Frontal cortex (tissue), 3 donors: ENCODE measurements at regions not wholly inside any gene's neighbourhood (a gene's known extent, or its start where the extent isn't known, plus 50 kb on each side); places are given as distances from the start of the nearest gene placed in this dataset.

ENCODE experiments used
- DNase-seq, 2 donors: peaks; one replicate each; pipeline ENCODE4 v3.0.0; 2012; ENCODE audit warnings: low spot score in 2 of 2
- FAIRE-seq: peaks from 2 replicates; lab custom pipeline; 2012; peaks lifted over from hg19 to GRCh38; lab: Jason Lieb, UNC
- donor health status: control.
- donor health status: control.
- donor health status: control.

DNA sequence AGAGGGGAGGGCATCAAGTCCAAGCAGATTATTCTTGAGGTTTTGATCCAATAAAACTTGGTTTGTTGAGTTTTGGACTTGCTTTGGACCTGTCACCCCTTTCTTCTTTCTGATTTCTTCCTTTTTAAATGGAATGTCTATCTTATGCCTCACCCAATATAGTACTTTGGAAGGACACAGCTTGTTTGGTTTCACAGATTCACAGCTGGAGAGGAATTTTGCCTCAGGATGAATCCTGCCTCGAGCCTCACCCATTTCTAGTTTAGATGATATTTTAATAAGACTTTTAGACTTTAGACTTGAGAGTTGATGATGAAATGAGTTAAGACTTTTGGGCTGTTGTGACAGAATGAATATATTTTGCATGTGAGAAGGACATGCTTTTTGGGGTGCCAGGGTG, 136.9 kb upstream of the PDE5A start:
- no peak for DNase-seq
- FAIRE-seq: no peak

DNA sequence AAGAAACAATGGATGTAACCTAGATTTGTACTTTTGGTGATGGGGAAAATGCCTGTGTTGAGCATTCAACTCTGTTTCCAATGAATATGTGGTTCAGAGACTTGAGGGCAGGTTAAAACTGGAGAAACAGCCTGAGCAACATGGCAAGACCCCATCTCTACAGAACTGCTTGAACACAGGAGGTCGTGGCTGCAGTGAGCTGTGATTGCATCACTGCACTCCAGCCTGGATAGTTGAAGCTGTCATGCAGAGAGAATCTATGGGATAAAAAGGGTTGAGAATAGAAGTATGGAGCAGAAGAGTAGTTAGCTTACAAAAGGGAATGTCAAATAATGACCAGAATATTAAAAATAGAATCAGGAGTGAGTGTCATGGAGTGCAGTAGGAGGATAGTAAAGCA, 134.8 kb upstream of the PDE5A start:
- DNase-seq: no peak
- no peak for FAIRE-seq

DNA sequence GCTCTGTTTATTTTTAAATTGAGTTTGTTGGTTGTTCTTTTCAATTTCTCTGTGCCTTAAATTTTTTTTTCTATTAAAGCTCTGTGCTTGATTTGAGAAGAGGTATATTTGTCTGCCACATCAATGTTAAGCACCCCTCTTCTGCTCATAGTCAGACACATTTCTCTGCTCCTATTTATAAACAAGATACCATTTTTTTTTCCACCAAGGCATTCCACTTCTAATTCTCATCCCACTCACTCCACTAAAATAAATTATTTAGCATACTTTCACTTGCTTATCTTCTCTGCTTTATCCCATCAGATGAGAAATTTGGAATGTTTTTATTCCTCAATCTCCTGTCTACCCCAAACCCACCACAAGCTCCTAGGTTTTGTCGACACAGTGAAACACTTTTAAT, 127.0 kb upstream of the PDE5A start:
- FAIRE-seq (no peak), DNase-seq (no peak)

DNA sequence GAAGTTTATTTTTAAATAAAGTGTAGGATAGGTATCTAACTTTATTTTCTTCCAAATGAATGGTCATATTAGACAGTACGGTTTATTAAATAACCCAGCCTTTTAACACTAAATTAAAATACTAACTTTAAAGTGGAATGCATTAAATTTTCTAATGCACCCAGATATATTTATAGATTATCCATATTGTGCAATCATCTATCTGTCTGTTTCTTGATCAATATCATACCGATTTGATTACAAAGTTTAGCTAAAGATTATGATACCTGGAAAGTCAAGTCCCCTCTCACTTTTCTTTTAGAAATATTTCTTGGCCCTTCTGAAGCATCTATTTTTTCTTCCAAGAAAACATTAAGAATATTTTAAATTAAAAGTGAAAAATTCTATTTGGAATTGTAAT, 124.3 kb upstream of the PDE5A start:
- no peak for DNase-seq
- no peak for FAIRE-seq

DNA sequence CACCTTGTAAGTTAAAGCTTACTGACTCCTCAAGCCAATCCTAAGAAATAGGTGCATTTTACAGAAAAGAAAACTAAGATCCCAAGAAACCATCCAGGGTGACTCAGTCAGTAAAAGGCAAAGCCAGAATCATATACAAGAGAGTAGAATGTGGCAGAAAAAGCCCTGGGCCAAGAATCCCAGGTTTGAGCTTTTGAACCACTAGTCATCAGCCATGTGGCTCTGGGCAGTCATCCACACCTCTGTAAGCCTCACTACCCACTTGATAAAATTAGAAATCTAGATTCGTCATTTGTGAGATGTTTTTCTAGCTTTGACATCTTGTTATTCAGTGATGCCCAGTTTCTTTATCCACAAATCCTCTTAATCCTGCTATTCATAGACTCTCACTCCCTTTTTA, 122.2 kb upstream of the PDE5A start:
- no peak for FAIRE-seq

DNA sequence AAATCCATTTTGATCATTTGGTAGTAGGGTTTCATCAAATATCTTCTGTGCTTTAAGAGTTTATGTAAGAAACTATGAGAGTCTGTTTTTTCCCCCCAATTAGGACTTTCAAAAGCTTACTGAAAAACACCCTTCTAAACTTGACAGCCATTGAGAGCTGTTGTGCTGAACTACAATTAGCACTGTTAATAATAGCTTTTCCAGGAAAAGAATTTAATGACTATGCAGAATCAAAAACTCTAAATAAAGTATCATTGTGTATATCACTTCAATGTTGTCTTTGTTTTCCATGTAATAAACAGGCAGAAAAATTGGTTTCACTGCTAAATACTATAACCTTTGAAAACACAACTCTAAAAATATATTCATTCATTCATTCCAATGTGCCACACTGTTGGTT, 121.4 kb upstream of the PDE5A start:
- FAIRE-seq (no peak), DNase-seq (no peak)

More for the DNA sequence above, 122.2 kb upstream of the PDE5A start:
- DNase-seq: no peak

DNA sequence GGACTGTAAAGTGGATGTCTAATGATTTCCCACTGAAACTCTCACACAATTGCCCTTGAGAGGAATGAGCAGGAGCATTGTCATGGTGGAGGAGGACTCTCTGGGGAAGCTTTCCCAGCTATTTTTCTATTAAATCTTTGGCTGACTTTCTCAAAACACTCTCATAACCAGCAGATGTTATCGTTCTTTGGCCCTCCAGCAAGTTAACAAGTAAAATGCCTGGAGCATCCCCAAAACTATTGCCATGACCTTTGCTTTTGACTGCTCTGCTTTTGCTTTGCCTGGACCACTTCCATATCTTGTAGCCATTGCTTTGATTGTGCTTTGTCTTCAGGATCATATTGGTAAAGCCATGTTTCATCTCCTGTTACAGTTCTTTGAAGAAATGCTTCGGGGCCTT, 120.2 kb upstream of the PDE5A start:
- DNase-seq (no peak), FAIRE-seq (no peak)

DNA sequence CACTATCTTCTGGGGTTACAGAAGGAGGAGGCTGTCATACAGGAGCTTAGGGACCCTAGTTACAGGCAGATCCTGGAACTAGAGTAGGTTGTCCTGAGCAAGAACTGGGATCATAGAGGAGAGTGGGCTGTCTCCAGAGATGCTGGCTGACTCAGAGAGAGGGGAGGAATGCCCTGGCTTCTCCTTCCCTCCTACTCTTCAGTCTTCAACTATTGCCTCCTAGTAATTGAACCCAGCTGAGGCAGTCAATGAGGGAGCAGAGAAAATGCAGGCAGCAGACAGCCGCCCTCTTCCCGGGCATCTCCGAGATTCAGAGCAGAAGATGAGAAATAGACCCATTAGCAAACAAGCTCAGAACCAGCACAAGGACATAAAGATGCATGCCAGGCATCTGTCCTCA, 118.3 kb upstream of the PDE5A start:
- no peak for FAIRE-seq
- DNase-seq: no peak

DNA sequence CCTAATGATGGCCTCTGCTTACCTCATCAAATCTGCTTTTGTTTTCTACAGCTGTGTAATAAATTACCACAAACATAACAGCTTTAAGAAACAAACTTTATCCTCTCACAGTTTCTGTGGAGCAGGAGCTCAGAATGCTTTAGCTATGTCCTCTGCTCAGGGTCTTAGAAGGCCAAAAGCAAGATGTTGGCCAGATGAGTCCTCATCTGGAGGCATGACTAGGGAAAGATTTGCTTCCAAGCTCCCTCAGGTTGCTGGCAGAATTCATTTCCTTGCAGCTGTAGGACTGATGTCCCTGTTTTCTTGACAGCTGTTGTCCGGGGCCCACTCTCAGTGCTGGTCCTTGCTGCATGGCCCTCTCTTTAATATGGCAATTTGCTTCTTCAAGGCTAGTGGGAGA, 116.7 kb upstream of the PDE5A start:
- FAIRE-seq: no peak
- no peak for DNase-seq

DNA sequence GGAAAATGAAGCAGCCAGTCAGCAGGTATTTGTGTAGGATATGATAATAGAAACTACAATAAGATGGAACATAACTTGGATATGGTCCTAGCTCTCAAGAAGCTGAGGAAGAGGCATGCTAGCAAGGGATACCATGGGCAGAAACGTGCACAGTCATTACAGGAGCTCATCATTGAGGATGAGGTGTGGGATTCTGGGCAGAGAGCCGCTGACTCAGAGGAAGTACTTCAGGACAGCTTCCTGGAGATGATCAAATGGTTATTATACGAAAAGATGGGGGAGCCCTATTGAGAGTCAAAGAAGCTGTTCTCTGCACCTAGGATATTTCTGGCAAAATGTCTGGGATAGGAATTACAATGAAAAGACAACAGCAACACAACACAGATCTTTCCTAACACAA, 116.0 kb upstream of the PDE5A start:
- FAIRE-seq: no peak
- no peak for DNase-seq

DNA sequence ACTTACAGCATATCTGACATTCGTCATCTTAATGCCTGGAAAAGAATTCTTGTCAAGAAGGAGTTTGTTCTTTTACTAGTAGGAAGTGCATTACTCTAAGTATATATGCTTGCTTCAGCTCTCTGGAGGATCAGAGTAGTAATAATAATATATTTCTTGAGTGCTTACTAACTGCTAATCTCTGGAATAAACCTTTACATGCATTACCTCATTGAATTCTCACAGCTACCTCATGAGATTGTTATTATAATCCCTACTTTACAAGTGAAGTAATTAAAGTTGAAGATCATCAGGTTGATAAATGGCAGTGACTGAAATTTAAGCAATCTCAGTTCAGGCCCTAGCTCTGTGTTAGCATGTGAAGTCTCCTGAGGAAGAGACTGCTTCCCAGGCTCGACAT, 115.0 kb upstream of the PDE5A start:
- no peak for DNase-seq
- FAIRE-seq: no peak

DNA sequence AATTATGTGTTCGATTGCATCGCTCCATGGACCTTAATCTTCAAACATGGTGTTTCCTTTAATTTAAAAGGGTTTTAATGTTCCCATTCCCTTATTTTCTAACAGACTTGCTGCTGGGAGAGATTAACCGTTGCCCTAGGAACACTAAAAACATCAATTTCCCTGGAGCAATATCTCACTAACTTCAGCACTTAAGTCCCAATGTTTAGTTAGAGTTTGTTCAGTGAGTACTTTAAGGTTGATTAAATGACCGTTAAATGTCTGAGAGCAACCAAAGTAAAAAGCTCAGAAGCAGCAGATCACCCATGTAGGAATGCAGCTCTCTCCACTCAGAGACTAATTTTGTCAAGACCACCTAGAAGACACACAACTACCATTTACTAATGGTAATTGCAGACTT, 111.2 kb upstream of the PDE5A start:
- FAIRE-seq: no peak
- DNase-seq: no peak

DNA sequence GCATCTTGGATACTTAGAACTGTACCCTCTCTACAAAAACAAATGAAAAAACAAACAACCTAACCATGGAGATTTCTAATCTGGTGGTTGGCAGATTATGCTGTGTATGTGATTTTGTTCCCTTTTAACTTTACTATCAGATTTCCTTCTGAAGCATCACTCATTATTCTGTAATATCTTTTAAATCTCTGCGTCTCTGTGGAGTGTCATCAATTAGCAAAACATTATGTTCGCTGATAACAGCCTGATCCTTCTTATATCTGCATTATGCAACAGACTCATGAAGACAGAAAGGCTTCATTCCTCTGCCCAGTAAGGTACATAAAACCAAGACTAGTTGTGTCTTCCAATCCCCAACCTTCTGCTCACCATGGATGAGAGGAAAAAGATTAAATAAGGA, 110.3 kb upstream of the PDE5A start:
- DNase-seq (no peak), FAIRE-seq (no peak)

DNA sequence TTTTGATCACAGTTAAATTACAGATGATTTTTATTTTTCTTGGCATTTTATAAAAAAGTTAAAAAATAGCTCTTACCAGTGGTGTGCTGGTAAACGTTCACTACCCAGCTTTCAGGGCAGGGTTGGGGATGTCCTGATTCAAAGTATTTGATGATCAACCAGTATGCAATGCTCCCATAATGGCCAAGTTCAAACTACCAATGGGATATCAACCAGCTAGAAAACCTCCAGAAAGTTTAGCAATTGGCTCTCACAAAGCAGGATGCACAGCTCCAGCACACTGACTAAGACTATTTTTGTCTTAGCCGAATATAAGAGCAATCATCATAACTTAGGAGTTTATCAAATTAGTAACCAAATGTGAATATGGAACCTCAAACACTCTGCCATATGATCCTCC, 108.0 kb upstream of the PDE5A start:
- no peak for DNase-seq
- no peak for FAIRE-seq

DNA sequence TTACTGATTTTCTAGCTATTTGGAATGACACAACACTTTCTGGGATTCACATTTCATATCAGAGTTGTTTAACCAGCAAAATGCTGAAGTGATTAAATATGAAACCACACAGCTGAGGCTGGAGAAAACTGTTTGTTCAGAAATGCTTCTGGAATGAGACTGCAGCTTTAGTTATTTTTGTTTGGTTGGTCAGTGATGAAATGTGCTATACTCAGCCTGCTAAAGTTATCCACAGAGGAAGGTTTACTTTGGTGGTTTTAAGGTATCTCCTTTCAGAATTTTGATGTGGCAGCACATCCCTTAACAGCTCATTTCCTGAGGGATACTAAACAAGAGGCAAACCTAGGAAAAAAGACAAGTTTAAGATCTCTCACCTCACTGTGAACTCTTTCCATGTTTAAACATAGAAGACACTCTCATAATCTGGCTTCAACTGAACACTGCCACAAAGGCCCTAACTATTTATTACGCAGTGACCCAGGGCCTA, 106.6 kb upstream of the PDE5A start:
- no peak for FAIRE-seq

DNA sequence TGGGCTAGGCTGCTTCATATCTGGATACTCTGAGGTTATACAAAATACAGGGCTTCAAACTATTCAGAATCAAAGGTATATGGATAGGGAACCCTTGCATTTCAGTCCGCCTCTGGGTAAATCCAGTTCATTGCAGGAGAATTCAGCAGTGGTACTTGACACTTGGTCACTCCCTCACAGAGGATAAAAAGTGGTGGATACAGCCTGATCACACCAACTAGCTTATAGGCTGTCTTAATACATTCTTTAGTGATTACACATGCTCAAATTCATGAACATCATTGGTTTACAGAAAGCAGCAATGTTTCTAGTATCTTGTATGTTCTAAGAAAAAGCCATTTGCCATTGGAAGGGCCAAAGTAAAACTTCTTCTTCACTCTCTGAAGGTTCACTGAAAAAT, 104.8 kb upstream of the PDE5A start:
- FAIRE-seq: no peak
- DNase-seq: no peak

More for the DNA sequence above, 106.6 kb upstream of the PDE5A start:
- DNase-seq: no peak

DNA sequence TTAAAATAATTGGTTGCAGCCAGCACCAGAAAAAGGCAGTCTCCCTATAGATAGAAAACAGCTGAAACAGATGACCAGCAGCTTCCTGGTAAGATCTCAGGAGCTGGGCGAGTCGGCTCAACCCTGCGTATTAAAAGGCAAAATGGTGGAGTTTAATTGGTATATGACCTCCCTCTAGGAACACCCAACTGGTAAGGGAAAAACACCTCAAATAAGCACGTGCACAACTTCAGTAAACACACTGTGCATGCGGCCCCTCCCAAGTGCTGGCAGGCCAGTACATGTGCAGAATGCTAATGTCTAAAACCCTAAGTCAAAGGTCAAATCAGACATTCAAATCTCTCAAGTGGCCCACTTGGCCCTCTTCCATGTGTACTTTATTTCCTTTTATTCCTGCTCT, 103.2 kb upstream of the PDE5A start:
- FAIRE-seq (no peak), DNase-seq (no peak)

DNA sequence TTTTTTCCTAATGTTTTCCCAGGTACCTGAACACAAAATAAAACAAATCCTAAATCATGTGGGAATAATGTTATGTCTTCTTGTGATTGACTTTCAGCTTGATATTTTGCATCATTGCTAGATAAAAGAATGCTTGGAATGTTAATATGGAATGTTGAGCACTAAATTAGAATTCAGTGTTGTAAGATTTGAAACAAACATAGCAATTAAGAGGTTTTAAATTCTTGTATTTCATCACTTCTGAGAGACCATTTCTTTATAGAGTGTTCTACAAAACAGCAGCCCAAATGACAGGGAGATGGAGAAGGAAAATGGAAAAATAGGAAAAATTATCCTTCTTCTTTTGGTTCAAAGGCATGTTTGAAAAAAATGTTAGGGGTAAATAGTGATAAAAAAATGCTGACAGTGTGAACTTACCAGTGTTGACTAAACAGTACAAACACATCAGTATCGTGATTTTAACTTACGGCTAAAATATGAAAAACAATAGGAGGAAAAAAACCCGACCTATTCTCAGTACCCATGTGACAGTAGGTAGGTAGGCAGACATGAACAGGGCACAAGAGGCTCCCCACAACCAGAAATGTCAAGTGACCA, 102.6 kb upstream of the PDE5A start:
- FAIRE-seq (no peak), DNase-seq (no peak)

DNA sequence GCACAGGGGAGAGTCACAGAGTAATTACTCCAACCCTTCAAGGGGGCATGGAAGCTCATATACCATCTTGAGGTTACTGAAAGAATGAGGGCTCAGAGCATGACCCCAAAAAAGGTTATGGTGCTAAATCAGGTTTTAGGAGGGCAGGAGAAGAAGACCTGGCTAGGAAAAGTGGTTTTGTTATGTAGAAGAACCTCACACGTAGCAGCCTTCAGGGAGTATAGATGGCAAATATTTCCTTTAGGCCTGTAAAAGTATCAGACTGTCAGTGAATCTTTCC, 102.0 kb upstream of the PDE5A start:
- no peak for FAIRE-seq
- no peak for DNase-seq

DNA sequence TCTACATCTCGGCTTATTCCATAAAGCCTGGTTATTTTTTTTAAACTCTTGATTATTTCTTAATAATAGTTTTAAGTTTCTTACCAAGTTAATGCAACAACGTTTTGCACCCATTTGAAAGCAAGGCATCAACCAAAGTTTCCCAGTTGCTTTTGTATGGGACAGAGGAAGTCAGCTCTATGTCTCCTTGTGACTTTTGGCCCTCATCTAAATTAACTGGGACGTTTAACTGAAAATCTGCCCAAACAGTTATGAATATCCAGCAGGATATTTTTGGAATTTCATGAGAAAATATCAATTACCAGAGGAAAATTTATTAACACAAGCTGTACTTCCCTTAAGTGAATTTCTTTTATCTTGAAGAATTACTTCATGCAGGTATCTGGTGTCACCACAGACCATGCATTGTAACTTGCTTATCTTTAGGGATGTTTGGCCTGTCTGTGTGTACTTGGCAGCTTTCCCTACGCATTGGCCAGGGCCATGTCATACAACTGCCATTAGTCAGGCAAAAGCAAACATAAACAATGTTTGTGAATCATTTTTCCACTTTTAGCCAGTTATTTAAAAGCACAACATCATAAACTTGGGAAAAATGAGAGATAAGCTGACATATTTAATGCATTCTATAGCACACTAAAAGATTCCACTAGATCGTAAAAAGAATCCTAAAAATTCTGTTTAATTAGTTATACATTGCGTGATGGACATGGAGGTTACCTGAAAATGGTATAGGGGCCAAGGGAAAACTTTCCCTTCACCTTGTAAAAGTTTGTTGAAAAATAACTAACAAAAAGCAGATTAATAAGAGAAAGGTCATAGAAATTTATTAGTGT, 101.4 kb upstream of the PDE5A start:
- DNase-seq (no peak), FAIRE-seq (no peak)

DNA sequence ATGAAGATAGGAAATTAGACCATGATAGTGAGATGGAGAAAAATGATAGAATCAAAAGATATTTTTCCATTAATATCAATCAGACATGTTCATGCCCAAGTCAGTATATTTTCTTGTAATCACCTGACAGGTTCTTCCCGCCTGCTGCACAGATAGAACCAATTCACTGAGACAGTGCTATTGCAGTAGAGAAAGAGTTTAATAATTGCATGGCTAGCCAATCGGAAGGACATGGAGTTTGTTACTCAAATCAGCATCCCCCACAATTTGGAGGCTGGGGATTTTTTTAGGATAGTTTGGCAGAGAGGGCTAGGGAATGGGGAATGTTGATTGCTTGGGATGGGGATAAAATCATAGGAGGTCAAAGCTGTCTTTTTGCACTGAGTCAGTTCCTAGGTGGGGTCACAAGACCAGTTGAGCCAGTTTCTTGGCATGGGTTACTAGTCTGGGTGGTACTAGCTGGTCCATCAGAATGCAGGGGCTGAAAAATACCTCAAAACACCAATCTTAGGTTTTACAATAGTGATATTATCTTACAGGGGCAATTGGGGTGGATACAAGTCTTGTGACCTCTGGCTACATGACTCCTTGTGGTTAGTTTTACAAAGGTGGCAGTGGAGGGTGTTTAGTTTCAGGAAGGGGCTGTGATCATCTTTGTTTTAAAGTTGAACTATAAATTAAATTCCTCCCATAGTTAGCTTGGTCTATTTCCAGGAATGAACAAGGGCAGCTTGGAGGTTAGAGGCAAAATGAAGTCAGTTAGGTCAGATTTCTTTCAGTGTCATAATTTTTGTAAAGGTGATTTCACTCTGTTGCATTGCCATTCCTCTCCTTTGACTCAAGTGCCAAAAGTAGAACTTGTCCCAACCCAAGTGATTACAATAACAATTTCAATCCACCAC, 100.3 kb upstream of the PDE5A start:
- FAIRE-seq (no peak), DNase-seq (no peak)
